MM.1S (cell line): ENCODE measurements at regions not wholly inside any gene's neighbourhood (a gene's known extent, or its start where the extent isn't known, plus 50 kb on each side); places are given as distances from the start of the nearest gene placed in this dataset.

Experiments
- CTCF ChIP-seq: fragments of 300-600 bp; sonication (generic); IDR thresholded peaks from 2 replicates; pipeline ENCODE4 v1.5.1; 2016; ENCODE audit warnings: antibody characterized with exemption, low read length, mixed read lengths
- EZH2 ChIP-seq: fragments of 300-600 bp; sonication (generic); optimal IDR thresholded peaks from 2 replicates; pipeline ENCODE3; 2017; ENCODE audit warnings: low read depth, mild to moderate bottlenecking, antibody characterized with exemption, low read length, mixed read lengths
- EZH2phosphoT487 ChIP-seq: fragments of 300-600 bp; sonication (generic); IDR thresholded peaks from 2 replicates; pipeline ENCODE4 v1.6.1; 2018; ENCODE audit warnings: antibody characterized with exemption, low read length

DNA sequence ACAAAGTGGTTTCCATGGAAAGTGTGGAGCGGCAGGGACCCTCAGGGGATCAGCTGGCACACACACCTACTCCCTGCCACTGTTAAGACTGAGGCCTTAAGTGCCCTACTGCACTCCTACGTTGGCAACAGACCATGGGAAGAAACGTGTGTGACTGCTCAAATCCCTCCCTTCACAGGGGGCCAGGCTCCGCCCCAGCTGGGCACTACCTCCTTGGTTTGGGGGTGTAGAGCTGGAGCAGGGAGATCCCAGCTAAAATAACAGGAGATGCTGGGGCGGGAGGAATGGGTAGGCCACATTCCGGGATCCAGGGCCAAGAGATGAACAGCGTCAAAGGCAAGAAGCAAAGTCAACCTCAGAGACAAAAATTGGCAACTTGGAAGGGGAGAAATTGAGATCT is 231.0 kb downstream of the EN1 start:
- no peak for TF ChIP-seq CTCF
- no peak for TF ChIP-seq EZH2
- TF ChIP-seq EZH2phosphoT487 = no peak
